Renal cortical epithelial cell (primary cell): ENCODE measurements at regions not wholly inside any gene's neighbourhood (a gene's known extent, or its start where the extent isn't known, plus 50 kb on each side); places are given as distances from the start of the nearest gene placed in this dataset.

Experiments used
- DNase-seq: peaks from one replicate; pipeline ENCODE4 v3.0.0-alpha.2; 2011; ENCODE audit warnings: low read depth

DNA sequence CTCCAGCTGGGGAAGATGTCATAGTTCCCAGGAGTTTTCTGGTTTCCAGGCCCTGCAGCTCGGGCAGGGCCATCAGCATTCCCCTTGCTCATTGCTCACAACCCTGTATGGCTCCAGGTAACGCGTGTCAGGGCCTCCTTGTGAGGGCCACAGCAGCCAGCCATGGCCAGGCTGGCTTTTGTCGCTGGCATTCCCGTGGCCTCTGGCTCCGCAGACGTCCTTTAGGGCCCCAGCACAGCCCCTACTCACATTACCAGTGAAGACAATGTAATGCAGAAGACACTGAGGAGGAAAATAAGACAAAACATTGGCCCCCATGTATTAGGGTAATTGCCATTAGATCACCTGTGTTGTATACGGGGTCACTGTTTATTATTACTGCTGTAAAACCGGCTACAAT is 1799.0 kb downstream of the TP53TG3F start:
- no peak for DNase-seq

DNA sequence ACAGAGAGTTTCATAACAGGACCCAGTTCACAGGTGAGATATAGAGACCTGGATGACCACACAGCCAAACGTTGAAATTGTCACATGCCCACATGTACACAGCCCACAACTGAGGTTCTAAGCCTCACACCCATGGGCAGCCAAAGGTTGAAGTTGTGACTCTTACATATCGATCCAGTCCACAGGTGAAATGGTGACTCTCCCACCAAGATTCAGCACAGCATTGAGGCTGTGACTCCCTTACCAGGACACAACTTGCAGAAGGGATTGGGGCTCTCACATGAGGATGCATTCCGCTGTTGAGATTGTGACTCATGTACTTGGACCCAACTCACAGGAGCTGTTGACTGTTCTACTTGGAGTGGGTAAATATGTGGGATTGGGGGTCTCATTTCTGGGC is 1836.4 kb downstream of the TP53TG3F start:
- no peak for DNase-seq

DNA sequence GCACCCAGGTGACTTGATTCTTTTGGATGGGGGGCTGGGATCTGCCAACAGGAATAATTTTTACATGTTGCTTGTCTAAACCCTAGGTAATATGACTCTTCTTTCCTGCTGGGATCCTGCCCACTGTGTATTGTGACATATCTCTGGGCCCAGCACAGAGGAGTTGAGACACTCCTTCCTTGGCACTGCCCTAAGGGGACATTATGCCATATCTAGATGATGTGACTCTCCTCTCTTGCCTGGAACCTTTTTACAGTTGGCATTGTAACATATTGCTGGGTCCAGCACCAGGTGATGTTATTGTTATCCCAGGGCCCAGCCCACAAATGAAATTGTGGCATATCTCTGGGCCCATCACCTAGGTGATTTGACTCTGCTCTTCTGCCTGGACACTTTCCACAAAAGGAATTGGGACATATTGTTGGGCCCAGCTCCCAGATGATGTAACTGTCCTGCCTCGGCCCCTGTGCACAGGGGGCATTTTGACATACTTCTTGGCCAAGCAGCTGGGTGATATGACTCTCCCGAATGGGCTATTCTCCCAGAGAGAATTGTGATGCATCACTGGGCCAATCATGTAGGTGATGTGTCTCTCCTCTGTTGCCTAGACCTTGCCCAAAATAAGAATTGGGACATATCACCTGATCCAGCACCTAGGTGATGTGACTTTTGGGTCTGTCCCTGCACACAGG is 1837.7 kb downstream of the TP53TG3F start:
- DNase-seq, result no peak

DNA sequence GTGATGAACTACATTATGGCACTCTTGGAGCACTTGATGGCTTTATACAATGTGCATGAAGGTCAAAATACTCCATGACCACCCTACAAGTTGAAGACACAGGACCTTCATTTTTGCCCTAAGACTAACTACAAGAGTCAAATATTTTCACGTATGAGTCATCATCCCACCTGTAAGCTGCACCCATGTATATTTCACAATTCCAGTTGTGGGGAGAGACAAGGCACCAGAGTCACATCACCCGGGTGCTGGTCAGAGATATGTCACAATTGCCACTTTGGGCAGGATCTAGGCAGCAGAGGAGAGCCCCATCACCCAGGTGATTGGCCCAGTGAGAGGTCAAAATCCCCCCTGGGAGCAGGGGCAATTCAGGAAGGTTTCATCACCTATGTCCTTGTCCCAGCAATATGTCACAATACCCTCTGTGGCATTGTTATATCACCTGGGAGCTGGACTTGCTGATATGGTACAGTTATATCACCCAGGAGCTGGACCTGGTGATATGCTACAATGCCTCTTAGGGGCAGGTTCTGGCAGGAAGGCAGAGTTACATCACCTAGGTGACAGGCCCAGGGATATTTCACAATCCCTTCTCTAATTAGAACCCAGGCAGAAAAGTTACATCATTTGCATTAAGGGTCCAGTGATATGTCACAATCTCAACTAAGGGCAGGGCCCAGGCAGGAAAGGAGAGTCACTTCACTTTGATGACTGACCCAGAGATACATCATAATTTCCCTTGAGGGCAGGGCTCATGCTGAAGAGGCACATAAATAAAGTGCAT is 1839.2 kb downstream of the TP53TG3F start:
- no peak for DNase-seq

DNA sequence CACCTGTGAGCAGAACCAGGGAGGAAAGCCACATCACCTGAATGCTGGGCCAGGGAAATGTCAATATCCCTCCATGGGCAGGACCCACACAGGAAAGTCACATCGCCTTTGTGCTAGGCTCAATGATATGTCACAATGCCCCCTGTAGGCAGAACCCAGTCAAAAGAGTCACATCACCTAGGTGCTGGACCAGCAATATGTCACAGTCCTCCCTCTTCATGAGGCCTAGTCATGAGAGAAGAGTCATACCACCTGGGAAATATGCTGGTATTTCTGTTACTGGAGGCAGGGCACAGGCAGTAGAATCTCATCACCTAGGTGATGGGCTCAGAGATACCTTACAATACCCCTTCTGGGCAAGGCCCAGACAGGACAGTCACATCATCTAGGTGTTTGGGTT is 1843.4 kb downstream of the TP53TG3F start:
- DNase-seq, result no peak

DNA sequence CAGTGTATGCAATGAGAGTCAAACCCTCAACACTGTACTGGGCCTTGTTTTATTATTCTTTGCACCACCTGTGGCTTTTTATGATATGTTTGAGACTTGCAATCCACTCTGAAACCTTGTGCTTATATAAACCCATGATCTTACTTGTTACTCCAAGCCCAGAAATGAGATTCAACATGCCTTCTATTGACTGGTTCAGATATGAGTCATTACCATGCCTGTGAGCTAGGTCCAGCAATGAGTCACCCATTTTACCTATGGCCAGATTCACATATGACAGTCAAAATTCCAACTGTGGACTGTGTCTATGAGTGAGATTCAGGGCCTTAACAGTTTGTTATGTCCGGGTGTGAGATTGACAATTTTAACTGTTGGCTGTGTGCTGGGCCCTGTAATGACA is 1846.1 kb downstream of the TP53TG3F start:
- no peak for DNase-seq

DNA sequence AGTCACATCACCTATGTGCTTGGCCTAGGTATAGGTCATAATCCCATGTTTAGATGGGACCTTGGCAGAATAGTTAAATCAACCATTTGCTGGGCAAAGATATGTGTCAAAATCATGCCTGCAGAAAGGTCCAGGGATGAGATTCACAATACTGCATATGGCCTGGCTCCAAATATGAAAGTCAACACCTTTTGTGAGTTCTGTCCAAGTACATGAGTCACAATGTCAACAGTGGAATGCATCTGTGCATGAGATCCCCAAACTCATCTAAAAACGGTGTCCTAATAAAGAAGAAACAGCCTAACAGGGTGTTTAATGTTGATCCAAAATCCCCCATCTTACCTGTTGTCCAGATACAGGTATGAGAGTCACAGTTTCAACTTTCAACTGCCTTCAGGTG is 1847.5 kb downstream of the TP53TG3F start:
- DNase-seq, result no peak

DNA sequence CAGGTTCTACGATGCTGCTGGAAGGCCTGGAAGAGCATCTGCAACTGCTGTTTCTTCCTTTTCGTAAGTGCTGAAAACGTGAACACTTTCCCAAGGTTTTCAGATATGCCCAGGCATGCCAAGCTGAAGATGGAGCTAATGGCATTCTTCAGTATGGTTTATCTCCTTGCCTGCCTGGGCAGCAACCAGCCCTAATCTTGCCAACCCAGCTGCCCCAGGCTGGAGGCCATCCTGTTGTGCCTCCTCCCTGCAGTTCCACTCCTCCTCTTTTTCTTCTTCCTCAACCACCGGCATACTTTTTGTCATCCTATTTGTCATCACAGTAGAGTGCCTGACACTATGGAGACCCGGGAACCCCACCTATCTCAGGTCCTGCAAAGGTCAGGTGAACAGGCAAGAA is 1849.3 kb downstream of the TP53TG3F start:
- DNase-seq, result no peak

DNA sequence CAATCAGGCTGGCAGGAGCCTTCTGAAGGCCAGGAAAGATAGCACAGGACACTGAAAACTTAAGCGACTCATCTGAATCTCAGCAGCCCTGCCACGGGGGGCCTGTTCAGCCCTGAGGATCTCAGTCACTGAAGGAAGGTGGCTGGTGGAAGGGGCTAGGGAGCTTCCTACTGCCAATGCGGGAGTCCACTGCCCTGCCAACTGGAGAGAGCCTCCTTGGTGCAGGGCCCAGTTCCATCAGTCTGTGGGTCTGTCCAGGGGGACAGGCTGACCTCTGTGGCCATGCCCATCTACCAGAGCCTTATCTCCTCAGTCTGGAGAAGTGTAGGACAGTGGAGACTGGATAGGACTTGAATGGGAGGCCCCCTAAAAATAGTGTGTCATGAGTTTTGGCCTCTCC is 1851.6 kb downstream of the TP53TG3F start:
- no peak for DNase-seq

DNA sequence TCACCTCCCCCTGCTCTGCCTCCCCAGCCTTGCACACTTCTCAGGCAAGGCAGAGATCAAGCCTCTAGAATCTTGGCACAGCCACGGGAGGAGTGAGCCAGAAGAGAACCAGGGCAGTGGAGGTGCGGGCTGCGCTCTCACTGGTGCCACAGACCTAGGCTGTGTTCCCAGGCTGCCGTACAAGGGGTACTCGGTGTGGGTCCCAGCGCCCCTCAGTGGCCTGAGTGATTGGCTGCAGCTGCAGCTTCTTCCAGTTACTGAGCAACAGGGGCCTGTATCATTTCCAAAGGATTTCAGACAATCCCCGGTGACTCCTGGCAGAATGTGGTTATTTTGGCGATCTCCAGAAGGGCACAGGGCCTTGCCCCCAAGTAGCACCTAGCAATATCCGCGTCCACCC is 1852.1 kb downstream of the TP53TG3F start:
- DNase-seq, result no peak

DNA sequence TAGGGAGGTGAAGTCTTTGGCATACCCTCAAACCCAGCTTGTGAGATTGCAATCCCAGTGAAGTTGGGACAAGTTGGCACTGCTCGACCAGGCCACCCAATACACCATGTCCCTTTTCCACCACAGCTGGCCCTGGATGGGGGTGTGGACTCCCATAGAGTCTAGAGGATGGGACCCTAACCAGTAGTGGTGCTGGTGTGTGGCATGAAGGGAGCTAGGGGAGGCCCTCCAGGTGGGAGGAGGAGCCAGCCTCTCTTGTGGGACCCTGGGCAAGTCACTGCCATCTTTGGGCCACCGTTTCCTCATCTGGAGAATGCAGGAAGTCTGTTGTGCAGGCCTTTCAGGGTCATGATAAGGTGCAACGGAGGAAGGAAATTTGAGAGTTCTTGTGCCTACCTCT is 1854.9 kb downstream of the TP53TG3F start:
- DNase-seq, result no peak

DNA sequence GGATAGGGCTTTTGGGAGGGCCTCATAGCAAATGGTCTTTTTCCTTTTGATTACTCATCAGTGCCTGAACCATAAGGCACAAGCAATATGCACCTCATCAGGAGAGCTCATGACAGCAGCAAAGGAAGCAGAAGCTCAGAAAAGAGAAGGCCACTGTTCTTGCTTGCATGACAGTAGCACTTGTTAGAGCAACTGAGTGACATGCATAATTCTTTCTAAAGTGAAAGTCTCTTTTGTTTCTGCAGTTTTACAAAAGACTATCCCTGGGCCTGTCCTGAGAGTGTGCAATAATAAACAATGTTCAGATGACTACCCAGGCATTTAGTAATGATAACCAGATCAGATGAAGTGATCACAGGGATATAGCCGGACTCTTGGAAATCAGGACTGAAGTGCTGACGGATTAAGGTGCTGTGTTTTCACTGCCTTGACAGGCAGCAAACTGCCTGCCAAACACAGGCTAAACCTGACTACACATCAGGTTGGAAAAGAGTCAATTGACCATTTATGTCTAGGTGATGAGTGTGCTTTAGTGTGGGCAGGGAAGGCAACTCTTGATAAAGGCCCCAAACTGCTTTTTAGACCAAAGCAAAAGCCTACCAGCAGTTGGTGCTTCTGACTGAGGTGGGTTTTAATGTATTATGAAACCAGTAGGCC is 1860.3 kb downstream of the TP53TG3F start:
- DNase-seq, result no peak

DNA sequence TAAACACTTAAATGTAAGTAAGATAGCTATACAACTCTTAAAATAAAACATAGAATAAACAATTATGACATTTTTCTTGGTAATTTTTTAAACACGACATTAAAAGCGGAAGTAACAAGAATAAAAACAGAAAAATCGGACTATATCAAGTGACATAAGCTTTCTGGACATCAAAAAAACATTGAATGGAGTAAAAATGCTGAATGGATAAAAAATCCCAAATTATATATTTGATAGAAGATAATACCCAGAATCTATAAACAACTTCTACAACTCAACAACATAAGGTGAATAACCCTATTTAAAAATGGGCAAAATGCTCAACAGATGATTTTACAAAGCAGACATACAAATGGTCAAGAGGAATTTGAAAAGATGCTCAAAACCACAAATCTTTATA is 1866.5 kb downstream of the TP53TG3F start:
- no peak for DNase-seq

DNA sequence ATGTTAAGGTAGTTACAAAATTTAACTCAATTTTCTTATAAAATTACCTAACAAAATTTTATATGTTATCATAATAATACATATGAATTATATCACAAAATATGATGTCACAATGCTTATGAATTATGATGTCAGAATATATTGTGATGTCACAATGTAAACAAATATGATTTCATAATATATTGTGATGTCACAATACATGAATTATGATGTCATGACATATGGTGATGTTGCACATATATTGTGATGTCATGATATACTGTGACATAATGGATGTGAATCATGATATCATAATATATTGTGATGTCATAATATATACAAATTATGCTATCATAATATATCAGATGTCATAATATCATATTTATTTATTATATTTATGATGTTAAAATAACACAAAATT is 1879.9 kb downstream of the TP53TG3F start:
- DNase-seq, result no peak

DNA sequence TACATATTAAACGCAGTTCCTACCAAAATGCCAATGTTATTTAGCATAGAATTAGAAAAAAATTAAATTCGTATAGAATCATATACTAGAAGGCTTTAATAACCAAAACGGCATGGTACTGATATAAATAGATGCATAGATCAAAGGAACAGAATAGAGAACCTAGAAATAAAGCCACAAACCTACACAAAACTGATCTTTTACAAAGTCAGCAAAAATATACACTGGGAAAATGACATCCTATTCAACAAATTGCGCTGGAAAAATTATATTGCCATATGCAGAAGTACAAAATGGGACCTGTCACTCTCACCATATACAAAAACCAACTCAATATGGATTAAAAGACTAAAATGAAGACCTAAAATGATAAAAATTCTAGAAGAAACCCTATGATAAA is 1882.6 kb downstream of the TP53TG3F start:
- DNase-seq, result no peak

DNA sequence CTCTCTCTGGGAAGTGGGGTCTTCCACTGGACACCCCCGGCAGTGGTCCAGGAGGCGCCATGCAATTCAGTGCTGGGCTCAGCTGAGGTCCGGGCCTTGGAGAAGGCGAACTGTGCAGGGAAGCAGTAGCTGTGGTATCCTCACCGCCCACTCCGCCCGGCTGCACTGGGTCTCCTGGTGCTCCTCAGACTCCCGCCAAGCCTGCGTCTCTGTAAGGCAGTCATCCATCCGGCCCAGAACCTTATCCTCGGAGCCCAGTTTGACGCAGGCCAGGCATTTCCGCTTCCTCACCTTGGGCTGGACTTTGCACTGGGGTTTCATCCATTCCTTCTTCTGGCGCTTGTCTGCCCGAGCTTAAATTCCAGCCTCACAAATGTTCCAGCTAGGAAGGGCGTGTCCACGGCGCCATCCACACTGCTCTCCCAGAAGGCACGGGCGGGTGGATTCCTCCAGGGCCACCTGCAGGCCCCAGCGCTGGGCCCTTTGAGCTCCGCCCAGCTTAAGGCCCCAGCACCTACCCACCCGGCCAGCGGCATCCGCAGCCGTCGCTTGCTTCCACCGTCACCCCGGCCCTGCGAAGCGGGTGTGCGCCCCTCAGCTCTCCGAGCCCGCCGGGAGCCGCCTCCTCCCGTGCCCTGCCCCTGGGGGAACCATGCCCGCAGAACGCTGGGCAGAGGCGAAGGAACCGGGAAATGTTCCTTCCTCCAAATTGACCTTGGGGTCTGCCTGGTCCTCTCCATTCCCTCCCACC is 1884.8 kb downstream of the TP53TG3F start:
- DNase-seq, result no peak

DNA sequence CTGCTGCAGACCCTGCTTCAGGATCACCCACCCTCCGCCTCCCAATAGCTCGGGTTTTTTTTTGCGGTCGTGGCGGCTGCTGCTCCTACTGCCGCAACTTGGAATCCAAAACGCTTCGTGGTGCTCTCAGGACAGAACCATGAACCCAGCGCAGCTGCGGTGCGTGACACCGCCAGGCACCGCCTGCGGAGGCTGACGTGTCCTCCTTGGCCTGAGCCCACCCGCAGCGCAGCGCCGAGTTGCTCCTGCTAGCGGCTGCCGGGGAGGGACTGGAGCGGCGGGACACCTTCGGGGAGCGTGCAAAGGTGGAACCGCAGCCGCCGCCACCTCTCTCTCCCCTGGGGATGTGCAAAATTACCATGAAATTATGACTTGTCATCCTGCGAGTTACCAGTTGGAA is 1893.0 kb downstream of the TP53TG3F start:
- no peak for DNase-seq

DNA sequence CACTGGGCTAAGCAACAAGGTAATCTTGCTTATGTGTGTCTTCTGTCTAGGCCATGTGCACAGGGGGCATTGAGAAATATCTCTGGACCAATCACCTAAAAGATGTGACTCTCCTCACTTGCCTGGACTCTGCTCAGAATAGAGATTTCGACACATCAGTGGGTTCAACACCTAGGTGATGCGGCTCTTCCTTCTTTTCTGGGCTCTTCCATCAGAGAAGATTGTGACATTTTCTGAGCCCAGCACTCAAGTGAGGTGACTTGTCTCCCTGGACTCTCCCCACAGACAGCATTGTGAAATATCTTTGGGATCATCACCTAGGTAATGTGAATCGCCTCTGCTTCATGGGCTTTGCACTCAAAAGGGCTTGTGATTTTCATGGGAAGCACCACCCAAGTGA is 1904.1 kb downstream of the TP53TG3F start:
- no peak for DNase-seq

DNA sequence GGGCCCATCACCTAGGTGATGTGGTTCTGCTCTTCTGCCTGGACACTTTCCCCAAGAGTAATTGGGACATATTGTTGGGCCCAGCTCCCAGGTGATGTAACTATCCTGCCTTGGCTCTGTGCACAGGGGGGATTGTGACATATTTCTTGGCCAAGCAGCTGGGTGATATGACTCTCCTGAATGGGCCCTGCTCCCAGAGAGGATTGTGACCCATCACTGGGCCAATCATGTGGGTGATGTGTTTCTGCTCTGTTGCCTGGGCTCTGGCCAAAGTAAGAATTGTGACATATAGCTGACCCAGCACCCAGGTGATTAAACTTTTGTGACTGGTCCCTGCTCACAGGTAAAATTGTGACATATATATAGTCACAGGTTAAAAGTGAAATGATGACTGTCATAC is 1904.9 kb downstream of the TP53TG3F start:
- no peak for DNase-seq

DNA sequence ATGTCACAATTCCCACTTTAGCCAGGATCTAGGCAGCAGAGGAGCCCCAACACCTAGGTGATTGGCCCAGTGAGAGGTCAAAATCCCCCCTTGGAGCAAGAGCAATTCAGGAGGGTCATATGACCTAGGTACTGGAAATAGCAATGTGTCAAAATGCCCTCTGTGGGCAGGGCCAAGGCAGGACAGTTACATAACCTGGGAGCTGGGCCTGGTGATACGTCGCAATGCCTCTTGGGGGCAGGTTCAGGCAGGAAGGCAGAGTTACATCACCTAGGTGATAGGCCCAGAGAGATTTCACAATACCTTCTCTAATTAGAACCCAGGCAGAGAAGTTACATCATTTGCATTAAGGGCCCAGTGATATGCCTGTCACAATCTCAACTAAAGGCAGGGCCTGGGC is 1906.3 kb downstream of the TP53TG3F start:
- DNase-seq, result no peak

DNA sequence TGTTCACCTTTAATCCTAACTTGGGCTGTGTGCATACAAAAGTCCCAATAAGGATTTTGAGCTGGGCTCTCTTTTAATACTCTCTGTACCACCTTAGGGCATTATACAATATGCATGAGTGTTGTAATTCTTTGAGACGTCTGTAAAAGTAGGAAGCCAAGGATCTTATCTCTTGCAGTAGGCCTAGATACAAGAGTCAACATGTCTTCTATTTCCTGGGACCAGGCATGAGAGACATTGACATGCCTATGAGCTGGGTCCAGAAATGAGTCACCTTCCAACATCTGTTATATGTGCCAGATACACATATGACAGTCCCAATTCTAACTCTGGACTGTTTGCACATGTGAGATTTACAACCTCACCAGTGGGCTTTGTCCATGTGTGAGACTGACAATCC is 1911.2 kb downstream of the TP53TG3F start:
- no peak for DNase-seq

DNA sequence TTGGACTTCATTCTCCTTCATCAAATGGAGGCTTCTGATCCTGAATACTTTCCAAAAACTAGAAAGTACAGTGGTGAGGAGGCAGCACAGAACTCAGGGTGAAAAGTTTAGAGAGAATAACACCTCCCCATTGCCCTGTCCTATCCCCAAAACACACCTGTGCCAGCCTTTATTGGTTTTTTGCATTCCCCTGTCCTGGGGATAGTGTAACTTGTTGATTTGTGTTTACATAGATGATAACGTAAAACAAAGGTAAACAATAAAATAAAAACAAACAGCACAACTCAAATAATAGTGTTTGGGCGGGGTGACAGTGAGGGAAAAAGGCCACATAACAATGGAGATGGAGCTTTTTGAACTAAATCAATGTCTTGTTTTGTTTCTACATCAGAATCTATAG is 1917.7 kb downstream of the TP53TG3F start:
- no peak for DNase-seq
